WTC11 (cell line): ENCODE measurements at regions not wholly inside any gene's neighbourhood (a gene's known extent, or its start where the extent isn't known, plus 50 kb on each side); places are given as distances from the start of the nearest gene placed in this dataset.

Source experiments
- CBFB ChIP-seq: sonication (generic); formaldehyde crosslinking; IDR thresholded peaks from 2 replicates; pipeline ENCODE4 v1.8.1; 2022; ENCODE audit warnings: mild to moderate bottlenecking, low read depth, missing genetic modification reagents
- CREB1 ChIP-seq: sonication (generic); formaldehyde crosslinking; IDR thresholded peaks from 2 replicates; pipeline ENCODE4 v1.8.0; 2023; ENCODE audit warnings: mild to moderate bottlenecking, missing genetic modification reagents
- ELF4 ChIP-seq: sonication (generic); formaldehyde crosslinking; IDR thresholded peaks from 2 replicates; pipeline ENCODE4 v1.8.1; 2022; ENCODE audit warnings: low read depth, mild to moderate bottlenecking, moderate library complexity, missing genetic modification reagents
- SP1 ChIP-seq: sonication (generic); formaldehyde crosslinking; conservative IDR thresholded peaks from 2 replicates; pipeline ENCODE4 v1.8.1; 2022; ENCODE audit warnings: missing genetic modification reagents
- TF ChIP-seq, protein P1 (sequence below): fragments of 200-600 bp; IDR thresholded peaks from 2 replicates; pipeline ENCODE4 v1.8.0; 2022; ENCODE audit warnings: antibody characterized with exemption
- TF ChIP-seq, protein P2 (sequence below): sonication (generic); formaldehyde crosslinking; conservative IDR thresholded peaks from 2 replicates; pipeline ENCODE4 v1.8.1; 2023; ENCODE audit warnings: mild to moderate bottlenecking, low read depth, missing genetic modification reagents, moderate library complexity
- TF ChIP-seq, protein P3 (sequence below): sonication (generic); formaldehyde crosslinking; IDR thresholded peaks from 2 replicates; pipeline ENCODE4 v1.8.1; 2023; ENCODE audit warnings: mild to moderate bottlenecking, missing genetic modification reagents, moderate library complexity

- TF ChIP-seq, protein P1, sequence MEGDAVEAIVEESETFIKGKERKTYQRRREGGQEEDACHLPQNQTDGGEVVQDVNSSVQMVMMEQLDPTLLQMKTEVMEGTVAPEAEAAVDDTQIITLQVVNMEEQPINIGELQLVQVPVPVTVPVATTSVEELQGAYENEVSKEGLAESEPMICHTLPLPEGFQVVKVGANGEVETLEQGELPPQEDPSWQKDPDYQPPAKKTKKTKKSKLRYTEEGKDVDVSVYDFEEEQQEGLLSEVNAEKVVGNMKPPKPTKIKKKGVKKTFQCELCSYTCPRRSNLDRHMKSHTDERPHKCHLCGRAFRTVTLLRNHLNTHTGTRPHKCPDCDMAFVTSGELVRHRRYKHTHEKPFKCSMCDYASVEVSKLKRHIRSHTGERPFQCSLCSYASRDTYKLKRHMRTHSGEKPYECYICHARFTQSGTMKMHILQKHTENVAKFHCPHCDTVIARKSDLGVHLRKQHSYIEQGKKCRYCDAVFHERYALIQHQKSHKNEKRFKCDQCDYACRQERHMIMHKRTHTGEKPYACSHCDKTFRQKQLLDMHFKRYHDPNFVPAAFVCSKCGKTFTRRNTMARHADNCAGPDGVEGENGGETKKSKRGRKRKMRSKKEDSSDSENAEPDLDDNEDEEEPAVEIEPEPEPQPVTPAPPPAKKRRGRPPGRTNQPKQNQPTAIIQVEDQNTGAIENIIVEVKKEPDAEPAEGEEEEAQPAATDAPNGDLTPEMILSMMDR = no peak
- no peak for TF ChIP-seq CREB1
- TF ChIP-seq, protein P2, sequence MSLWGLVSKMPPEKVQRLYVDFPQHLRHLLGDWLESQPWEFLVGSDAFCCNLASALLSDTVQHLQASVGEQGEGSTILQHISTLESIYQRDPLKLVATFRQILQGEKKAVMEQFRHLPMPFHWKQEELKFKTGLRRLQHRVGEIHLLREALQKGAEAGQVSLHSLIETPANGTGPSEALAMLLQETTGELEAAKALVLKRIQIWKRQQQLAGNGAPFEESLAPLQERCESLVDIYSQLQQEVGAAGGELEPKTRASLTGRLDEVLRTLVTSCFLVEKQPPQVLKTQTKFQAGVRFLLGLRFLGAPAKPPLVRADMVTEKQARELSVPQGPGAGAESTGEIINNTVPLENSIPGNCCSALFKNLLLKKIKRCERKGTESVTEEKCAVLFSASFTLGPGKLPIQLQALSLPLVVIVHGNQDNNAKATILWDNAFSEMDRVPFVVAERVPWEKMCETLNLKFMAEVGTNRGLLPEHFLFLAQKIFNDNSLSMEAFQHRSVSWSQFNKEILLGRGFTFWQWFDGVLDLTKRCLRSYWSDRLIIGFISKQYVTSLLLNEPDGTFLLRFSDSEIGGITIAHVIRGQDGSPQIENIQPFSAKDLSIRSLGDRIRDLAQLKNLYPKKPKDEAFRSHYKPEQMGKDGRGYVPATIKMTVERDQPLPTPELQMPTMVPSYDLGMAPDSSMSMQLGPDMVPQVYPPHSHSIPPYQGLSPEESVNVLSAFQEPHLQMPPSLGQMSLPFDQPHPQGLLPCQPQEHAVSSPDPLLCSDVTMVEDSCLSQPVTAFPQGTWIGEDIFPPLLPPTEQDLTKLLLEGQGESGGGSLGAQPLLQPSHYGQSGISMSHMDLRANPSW (CRISPR knock-in tag) = no peak
- no peak for TF ChIP-seq ELF4
- TF ChIP-seq CBFB (CRISPR knock-in tag) = no peak
- TF ChIP-seq, protein P3, sequence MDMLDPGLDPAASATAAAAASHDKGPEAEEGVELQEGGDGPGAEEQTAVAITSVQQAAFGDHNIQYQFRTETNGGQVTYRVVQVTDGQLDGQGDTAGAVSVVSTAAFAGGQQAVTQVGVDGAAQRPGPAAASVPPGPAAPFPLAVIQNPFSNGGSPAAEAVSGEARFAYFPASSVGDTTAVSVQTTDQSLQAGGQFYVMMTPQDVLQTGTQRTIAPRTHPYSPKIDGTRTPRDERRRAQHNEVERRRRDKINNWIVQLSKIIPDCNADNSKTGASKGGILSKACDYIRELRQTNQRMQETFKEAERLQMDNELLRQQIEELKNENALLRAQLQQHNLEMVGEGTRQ = no peak
- TF ChIP-seq SP1 (CRISPR knock-in tag) = no peak
Observed at GRCh38 chr12:30835216-30835615, 80.5 kb upstream of the CAPRIN2 start.
